ENCODE measurements at regions not wholly inside any gene's neighbourhood (a gene's known extent, or its start where the extent isn't known, plus 50 kb on each side); places are given as distances from the start of the nearest gene placed in this dataset.
"Not testable (repeated sequence)": the region's sequence is repeated elsewhere in the genome, so short reads cannot be mapped to it uniquely, and the experiment has no call there.

- no peak for DNase-seq (ENCODE audit: low spot score)
- intact Hi-C loops (cut with DNase I): no loop called here
Observed at GRCh38 chr7:112584290-112584689, 103.5 kb downstream of the LSMEM1 start.

GRCh38 chr7:112587504-112587903 is 106.7 kb downstream of the LSMEM1 start:
- DNase-seq (ENCODE audit: low spot score): no peak
- intact Hi-C loops (cut with DNase I): no loop called here

- DNase-seq (ENCODE audit: low spot score); intact Hi-C loops (cut with DNase I): not testable (repeated sequence)
Observed at GRCh38 chr7:112592565-112593263, 111.9 kb downstream of the LSMEM1 start.

- intact Hi-C loops (cut with DNase I): no loop called here
- DNase-seq (ENCODE audit: low spot score): no peak
Observed at GRCh38 chr7:112594397-112594796, 113.6 kb downstream of the LSMEM1 start.

- intact Hi-C loops (cut with DNase I): no loop called here
- no peak for DNase-seq (ENCODE audit: low spot score)
Observed at GRCh38 chr7:112596260-112596659, 115.5 kb downstream of the LSMEM1 start.

- intact Hi-C loops (cut with DNase I): no loop called here
- DNase-seq (ENCODE audit: low spot score): no peak
Observed at GRCh38 chr7:112596981-112597380, 116.2 kb downstream of the LSMEM1 start.

- intact Hi-C loops (cut with DNase I): no loop called here
- no peak for DNase-seq (ENCODE audit: low spot score)
Observed at GRCh38 chr7:112603673-112604072, 122.9 kb downstream of the LSMEM1 start.

GRCh38 chr7:112610636-112611035 is 129.8 kb downstream of the LSMEM1 start:
- DNase-seq (ENCODE audit: low spot score): no peak
- intact Hi-C loops (cut with DNase I): no loop called here

GRCh38 chr7:112615701-112616100 is 134.9 kb downstream of the LSMEM1 start:
- DNase-seq (ENCODE audit: low spot score): no peak
- intact Hi-C loops (cut with DNase I): no loop called here

GRCh38 chr7:112616295-112616694 is 135.5 kb downstream of the LSMEM1 start:
- intact Hi-C loops (cut with DNase I): no loop called here
- DNase-seq (ENCODE audit: low spot score): no peak

- intact Hi-C loops (cut with DNase I): no loop called here
- no peak for DNase-seq (ENCODE audit: low spot score)
Observed at GRCh38 chr7:112619343-112619742, 138.6 kb downstream of the LSMEM1 start.

- intact Hi-C loops (cut with DNase I): no loop called here
- DNase-seq (ENCODE audit: low spot score): no peak
Observed at GRCh38 chr7:112622159-112622715, 141.4 kb downstream of the LSMEM1 start.

GRCh38 chr7:112624416-112624815 is 143.6 kb downstream of the LSMEM1 start:
- intact Hi-C loops (cut with DNase I): no loop called here
- DNase-seq (ENCODE audit: low spot score): no peak

GRCh38 chr7:112630565-112630964 is 149.8 kb downstream of the LSMEM1 start:
- intact Hi-C loops (cut with DNase I): no loop called here
- no peak for DNase-seq (ENCODE audit: low spot score)

GRCh38 chr7:112634107-112634506 is 153.3 kb downstream of the LSMEM1 start:
- DNase-seq (ENCODE audit: low spot score): no peak
- intact Hi-C loops (cut with DNase I): no loop called here

GRCh38 chr7:112635742-112636141 is 154.5 kb downstream of the TMEM168 start:
- no peak for DNase-seq (ENCODE audit: low spot score)
- intact Hi-C loops (cut with DNase I): no loop called here

GRCh38 chr7:112638675-112639400 is 151.4 kb downstream of the TMEM168 start:
- DNase-seq (ENCODE audit: low spot score): no peak
- intact Hi-C loops (cut with DNase I): no loop called here

- intact Hi-C loops (cut with DNase I): no loop called here
Observed at GRCh38 chr7:112640685-112641084, 149.5 kb downstream of the TMEM168 start.

GRCh38 chr7:112646783-112647182 is 143.4 kb downstream of the TMEM168 start:
- no peak for DNase-seq (ENCODE audit: low spot score)
- intact Hi-C loops (cut with DNase I): no loop called here

More at GRCh38 chr7:112640685-112641084, 149.5 kb downstream of the TMEM168 start:
- no peak for DNase-seq (ENCODE audit: low spot score)

GRCh38 chr7:112648781-112649180 is 141.4 kb downstream of the TMEM168 start:
- no peak for DNase-seq (ENCODE audit: low spot score)
- intact Hi-C loops (cut with DNase I): no loop called here

GRCh38 chr7:112649560-112649959 is 140.6 kb downstream of the TMEM168 start:
- DNase-seq (ENCODE audit: low spot score): no peak
- intact Hi-C loops (cut with DNase I): no loop called here
